Lung (tissue), 11 donors: ENCODE measurements at regions not wholly inside any gene's neighbourhood (a gene's known extent, or its start where the extent isn't known, plus 50 kb on each side); places are given as distances from the start of the nearest gene placed in this dataset.
A peak's percentile ranks its signal among the peaks of the same experiment; 100 is the strongest.

Experiments used
- ATAC-seq: fragments of 200-7000 bp; cut with Tn5 transposase; one replicate; pipeline ENCODE4 v1.9.1; 2020; ENCODE audit warnings: moderate number of reproducible peaks; ENCODE audit not compliant: insufficient read depth, low FRiP score
- DNase-seq, 3 donors: peaks; one replicate each; pipeline ENCODE4 v3.0.0-alpha.2; 2013 to 2017
- H3K27ac ChIP-seq, 2 donors: one replicate each; pipeline ENCODE4 v1.5.1; 2013; ENCODE audit warnings: mild to moderate bottlenecking in 2 of 2, moderate library complexity in 2 of 2, control low read depth in 1 of 2, inconsistent platforms in 1 of 2, low read depth in 1 of 2, low read length in 1 of 2
- H3K27me3 ChIP-seq, 3 donors: one replicate each; pipeline ENCODE4 v1.5.1; 2013; ENCODE audit warnings: low read length in 2 of 3; ENCODE audit not compliant: control insufficient read depth in 3 of 3, insufficient read depth in 3 of 3
- H3K36me3 ChIP-seq, 4 donors: one replicate each; pipeline ENCODE4 v1.5.1; 2013; ENCODE audit warnings: low read length in 4 of 4, mild to moderate bottlenecking in 1 of 4, moderate library complexity in 1 of 4; ENCODE audit not compliant: control insufficient read depth in 4 of 4, insufficient read depth in 4 of 4
- H3K4me1 ChIP-seq, 5 donors: one replicate each; pipeline ENCODE4 v1.5.1; 2013; ENCODE audit warnings: low read length in 5 of 5, mild to moderate bottlenecking in 2 of 5, moderate library complexity in 1 of 5; ENCODE audit not compliant: control insufficient read depth in 5 of 5, insufficient read depth in 5 of 5
- H3K4me3 ChIP-seq: one replicate; pipeline ENCODE4 v1.5.1; 2013; ENCODE audit warnings: mild to moderate bottlenecking, control low read depth, moderate library complexity
- H3K9ac ChIP-seq, 2 donors: one replicate each; pipeline ENCODE4 v1.5.1; 2013; ENCODE audit warnings: low read length in 2 of 2, control low read depth in 1 of 2; ENCODE audit not compliant: insufficient read depth in 1 of 2
- H3K9me3 ChIP-seq, 4 donors: one replicate each; pipeline ENCODE4 v1.5.1; 2013; ENCODE audit warnings: low read length in 3 of 4, mild to moderate bottlenecking in 1 of 4, moderate library complexity in 1 of 4; ENCODE audit not compliant: control insufficient read depth in 4 of 4, insufficient read depth in 3 of 4
- WGBS, 2 donors: extraction: QIAGEN DNeasy Blood & Tissue Kit; methylation state at CpG; one replicate each; pipeline ENCODE4 v1.1.7; 2013; 5-methylcytosine and 5-hydroxymethylcytosine counted together
- TF ChIP-seq, protein P1 (sequence below): IDR thresholded peaks from 2 replicates; pipeline ENCODE4 v1.5.1; 2012; ENCODE audit warnings: mild to moderate bottlenecking; ENCODE audit errors: control extremely low read depth, extremely low read depth
- donor health status: control.
- donor health status: control.
- donor health status: Bipolar disorder and iron deficiency.
- donor health status: healthy.
- donor health status: DM: yes; HTN: yes; CAD: no.

DNA sequence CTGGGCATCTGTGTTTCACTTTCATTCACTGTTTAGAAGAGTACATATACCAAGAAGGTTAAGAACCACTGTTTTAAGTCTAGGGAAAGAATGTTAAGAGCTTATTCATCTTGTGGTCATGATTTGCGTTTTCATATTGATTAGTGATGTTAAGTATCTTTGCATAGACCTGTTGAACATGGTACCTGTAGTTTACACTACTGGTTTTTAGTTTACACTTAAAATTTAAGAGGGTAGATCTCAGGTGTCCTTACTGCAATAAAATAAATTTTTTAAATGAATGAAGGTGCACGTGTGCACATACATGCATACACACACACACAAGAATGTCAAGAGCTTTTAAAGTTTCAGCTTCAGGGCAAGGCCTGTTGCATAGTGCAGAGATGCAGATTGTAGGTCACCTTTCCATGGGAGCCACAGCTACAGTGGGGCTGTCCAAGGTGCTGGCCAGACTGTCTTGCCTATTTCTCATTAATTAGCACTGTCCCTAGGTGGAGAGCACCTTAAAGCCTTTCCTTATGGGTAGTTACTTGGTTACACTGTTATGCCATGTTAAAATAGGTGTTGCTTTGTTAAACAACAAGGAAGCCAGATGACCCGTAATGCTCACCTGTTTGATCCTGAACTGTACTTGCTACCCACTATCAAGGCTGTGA lies 543.0 kb upstream of the DAB1 start:
- ATAC-seq (no peak), DNase-seq (peak; percentile 49 to 75 (median 72))
- H3K9me3 ChIP-seq, result no peaks in the 10 kb centered on the region
- no peak overlapping the region for H3K27ac ChIP-seq
- no peaks in the 10 kb centered on the region for H3K36me3 ChIP-seq
- no peak overlapping the region for H3K9ac ChIP-seq
- H3K4me3 ChIP-seq, result no peak overlapping the region
- H3K4me1 ChIP-seq, result no peaks in the 10 kb centered on the region
- 53 to 60% methylated on average over 3 of the region's 3 CpGs for WGBS, 2 donors
- TF ChIP-seq, protein P1, sequence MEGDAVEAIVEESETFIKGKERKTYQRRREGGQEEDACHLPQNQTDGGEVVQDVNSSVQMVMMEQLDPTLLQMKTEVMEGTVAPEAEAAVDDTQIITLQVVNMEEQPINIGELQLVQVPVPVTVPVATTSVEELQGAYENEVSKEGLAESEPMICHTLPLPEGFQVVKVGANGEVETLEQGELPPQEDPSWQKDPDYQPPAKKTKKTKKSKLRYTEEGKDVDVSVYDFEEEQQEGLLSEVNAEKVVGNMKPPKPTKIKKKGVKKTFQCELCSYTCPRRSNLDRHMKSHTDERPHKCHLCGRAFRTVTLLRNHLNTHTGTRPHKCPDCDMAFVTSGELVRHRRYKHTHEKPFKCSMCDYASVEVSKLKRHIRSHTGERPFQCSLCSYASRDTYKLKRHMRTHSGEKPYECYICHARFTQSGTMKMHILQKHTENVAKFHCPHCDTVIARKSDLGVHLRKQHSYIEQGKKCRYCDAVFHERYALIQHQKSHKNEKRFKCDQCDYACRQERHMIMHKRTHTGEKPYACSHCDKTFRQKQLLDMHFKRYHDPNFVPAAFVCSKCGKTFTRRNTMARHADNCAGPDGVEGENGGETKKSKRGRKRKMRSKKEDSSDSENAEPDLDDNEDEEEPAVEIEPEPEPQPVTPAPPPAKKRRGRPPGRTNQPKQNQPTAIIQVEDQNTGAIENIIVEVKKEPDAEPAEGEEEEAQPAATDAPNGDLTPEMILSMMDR, result no peak
- H3K27me3 ChIP-seq, result no peaks in the 10 kb centered on the region

DNA sequence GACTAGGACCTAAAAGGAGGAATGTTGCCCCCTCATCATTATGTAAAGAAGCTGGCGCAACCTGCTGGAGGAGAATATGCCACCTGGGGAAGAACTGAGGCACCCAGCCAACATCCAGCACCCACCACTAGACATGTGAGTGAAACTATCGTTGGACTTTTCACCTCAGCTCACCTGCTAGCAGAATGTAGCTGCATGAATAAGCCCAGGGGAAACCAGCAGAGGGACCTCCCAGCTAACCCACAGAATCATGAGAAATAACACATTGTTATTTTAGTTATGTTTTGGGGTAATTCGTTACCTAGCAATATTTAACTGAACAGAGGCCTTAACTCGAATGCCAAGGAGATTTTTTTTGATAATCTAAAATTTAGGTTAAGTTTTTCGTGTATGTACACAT lies 542.5 kb upstream of the DAB1 start:
- no peak for ATAC-seq
- Histone ChIP-seq H3K27ac (no peak overlapping the region), H3K4me1 (no peaks in the 10 kb centered on the region), H3K9ac (no peak overlapping the region), H3K36me3 (no peaks in the 10 kb centered on the region), H3K4me3 (no peak overlapping the region), H3K9me3 (no peaks in the 10 kb centered on the region), H3K27me3 (no peaks in the 10 kb centered on the region)
- 69 to 72% methylated on average over 5 of the region's 5 CpGs for WGBS, 2 donors
- TF ChIP-seq, protein P1, result no peak
- DNase-seq, result no peak

DNA sequence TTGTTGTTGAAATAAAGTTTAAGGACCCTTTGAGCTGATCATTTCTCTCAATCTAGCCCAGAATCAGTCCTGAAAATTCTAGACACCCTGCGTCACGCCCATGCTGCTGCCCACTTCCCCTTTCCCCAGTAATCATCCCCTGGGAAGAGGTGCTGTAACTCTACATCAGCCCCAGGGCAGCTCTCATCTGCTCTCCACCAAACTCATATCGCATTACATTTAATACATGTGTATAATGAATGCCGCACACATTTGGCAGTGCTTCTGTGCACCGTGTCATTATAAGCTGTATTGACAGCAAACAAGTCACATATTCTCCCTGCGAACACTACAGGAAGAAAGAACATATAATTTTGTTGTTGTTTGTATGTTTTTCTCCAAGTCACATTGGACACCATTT lies 539.7 kb upstream of the DAB1 start:
- ATAC-seq, result no peak
- TF ChIP-seq, protein P1, result no peak
- no peaks in the 10 kb centered on the region for H3K27me3 ChIP-seq
- 72 to 86% methylated on average over 6 of the region's 6 CpGs for WGBS, 2 donors
- H3K27ac ChIP-seq, result no peak overlapping the region
- no peak for DNase-seq
- H3K4me1 ChIP-seq, result no peaks in the 10 kb centered on the region
- no peaks in the 10 kb centered on the region for H3K36me3 ChIP-seq
- no peak overlapping the region for H3K9ac ChIP-seq
- H3K9me3 ChIP-seq, result no peaks in the 10 kb centered on the region
- no peak overlapping the region for H3K4me3 ChIP-seq
